ENCODE measurements at regions not wholly inside any gene's neighbourhood (a gene's known extent, or its start where the extent isn't known, plus 50 kb on each side); places are given as distances from the start of the nearest gene placed in this dataset.

DNA sequence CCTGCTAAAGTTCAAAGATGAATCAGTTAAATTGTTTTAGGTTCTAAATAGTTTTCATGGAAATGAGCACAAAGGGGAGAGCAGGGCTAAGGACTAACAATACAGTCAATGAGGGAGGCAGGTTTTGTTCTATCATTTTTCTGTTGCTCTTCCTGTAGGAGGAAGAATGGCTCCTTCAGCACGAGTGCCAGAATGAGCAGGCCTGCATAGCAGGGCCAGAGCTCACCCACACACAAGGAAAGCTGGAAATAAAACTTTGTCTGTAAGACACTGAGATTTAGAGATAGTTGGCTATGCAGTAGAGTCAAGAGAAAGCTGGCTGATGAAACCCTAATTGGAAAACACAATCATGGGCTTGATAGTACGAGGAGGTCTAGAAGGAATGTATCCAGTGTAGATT is 313.3 kb downstream of the MBD2 start:
- TF ChIP-seq POLR2AphosphoS5 (IDR thresholded peaks at IDR 0.05) (no peak), CTCF (IDR thresholded peaks at IDR 0.05) (no peak)
